Cardiac muscle cell (in vitro differentiated cells and primary cell): ENCODE measurements at regions not wholly inside any gene's neighbourhood (a gene's known extent, or its start where the extent isn't known, plus 50 kb on each side); places are given as distances from the start of the nearest gene placed in this dataset.
A peak's percentile ranks its signal among the peaks of the same experiment; 100 is the strongest.
"Not testable (repeated sequence)": the region's sequence is repeated elsewhere in the genome, so short reads cannot be mapped to it uniquely, and the experiment has no call there.

Source experiments
- DNase-seq, 2 donors: peaks; one replicate each; pipeline versions ENCODE4 v3.0.0 to v3.0.0-alpha.2; 2010 to 2017; ENCODE audit warnings: low read depth in 1 of 2, low spot score in 1 of 2
- H3K27ac ChIP-seq: fragments of 200-600 bp; sonication (generic); 2 replicates; pipeline ENCODE4 v1.5.1; 2016
- H3K27me3 ChIP-seq: fragments of 200-600 bp; sonication (generic); 2 replicates; pipeline ENCODE4 v1.6.0; 2016; ENCODE audit warnings: control low read depth
- H3K36me3 ChIP-seq: fragments of 200-600 bp; sonication (generic); 2 replicates; pipeline ENCODE4 v1.5.1; 2016; ENCODE audit warnings: control low read depth
- H3K4me1 ChIP-seq: fragments of 200-600 bp; sonication (generic); 2 replicates; pipeline ENCODE4 v1.8.1; 2017; ENCODE audit warnings: low read depth, mild to moderate bottlenecking, mixed run types
- H3K4me3 ChIP-seq: fragments of 200-600 bp; sonication (generic); 2 replicates; pipeline ENCODE4 v1.5.1; 2016; ENCODE audit warnings: mild to moderate bottlenecking
- H3K9me3 ChIP-seq: fragments of 200-600 bp; sonication (generic); 2 replicates; pipeline ENCODE4 v1.5.1; 2017; ENCODE audit warnings: low read depth, mild to moderate bottlenecking, control low read depth
- CTCF ChIP-seq: IDR thresholded peaks from 2 replicates; pipeline ENCODE4 v1.5.1; 2012; ENCODE audit warnings: low read depth, mild to moderate bottlenecking, low read length

- Histone ChIP-seq H3K36me3 (no peaks in the 10 kb centered on the region), H3K27ac (no peak overlapping the region)
These were observed 285.7 kb upstream of the PREP start for GRCh38 chr6:105688573-105688972.

GRCh38 chr6:105686793-105687192, 283.9 kb upstream of the PREP start:
- H3K4me3 ChIP-seq, DNase-seq, H3K4me1 ChIP-seq, H3K9me3 ChIP-seq, H3K36me3 ChIP-seq, H3K27me3 ChIP-seq, H3K27ac ChIP-seq: not testable (repeated sequence)

More at GRCh38 chr6:105688573-105688972, 285.7 kb upstream of the PREP start:
- Histone ChIP-seq H3K27me3 (no peaks in the 10 kb centered on the region), H3K4me1 (no peaks in the 10 kb centered on the region), H3K4me3 (no peak overlapping the region), H3K9me3 (no peaks in the 10 kb centered on the region)
- TF ChIP-seq CTCF = no peak
- no peak for DNase-seq

GRCh38 chr6:105681061-105681460, 278.2 kb upstream of the PREP start:
- no peaks in the 10 kb centered on the region for H3K9me3 ChIP-seq
- peaks cover 9% of the 10 kb centered on the region for H3K4me1 ChIP-seq
- no peak overlapping the region for H3K4me3 ChIP-seq
- no peak for DNase-seq
- TF ChIP-seq CTCF = no peak
- no peaks in the 10 kb centered on the region for H3K27me3 ChIP-seq
- H3K36me3 ChIP-seq = no peaks in the 10 kb centered on the region
- H3K27ac ChIP-seq = no peak overlapping the region

GRCh38 chr6:105680131-105680530, 277.2 kb upstream of the PREP start:
- peaks cover 9% of the 10 kb centered on the region for H3K4me1 ChIP-seq
- no peak overlapping the region for H3K27ac ChIP-seq
- TF ChIP-seq CTCF = no peak
- no peak overlapping the region for H3K4me3 ChIP-seq
- no peaks in the 10 kb centered on the region for H3K27me3 ChIP-seq
- no peak for DNase-seq
- no peaks in the 10 kb centered on the region for H3K9me3 ChIP-seq
- no peaks in the 10 kb centered on the region for H3K36me3 ChIP-seq

- Histone ChIP-seq H3K4me3 (no peak overlapping the region), H3K9me3 (no peaks in the 10 kb centered on the region), H3K27me3 (no peaks in the 10 kb centered on the region), H3K27ac (no peak overlapping the region), H3K4me1 (peaks cover 9% of the 10 kb centered on the region), H3K36me3 (no peaks in the 10 kb centered on the region)
- TF ChIP-seq CTCF = no peak
- DNase-seq = no peak
These were observed 275.6 kb upstream of the PREP start for GRCh38 chr6:105678516-105678915.

GRCh38 chr6:105677671-105678475, 275.0 kb upstream of the PREP start:
- TF ChIP-seq CTCF = no peak
- H3K27me3 ChIP-seq = no peaks in the 10 kb centered on the region

More at GRCh38 chr6:105677671-105678475, 275.0 kb upstream of the PREP start:
- Histone ChIP-seq H3K27ac (peak overlapping the region; percentile 37), H3K9me3 (no peaks in the 10 kb centered on the region), H3K4me1 (peaks cover 9% of the 10 kb centered on the region), H3K4me3 (no peak overlapping the region), H3K36me3 (no peaks in the 10 kb centered on the region)
- DNase-seq = no peak
